Activated CD8-positive, alpha-beta memory T cell treated with anti-CD3 and anti-CD28 coated beads, Interleukin-2, amount 50 U/mL, for 1 hour (primary cell): ENCODE measurements at regions not wholly inside any gene's neighbourhood (a gene's known extent, or its start where the extent isn't known, plus 50 kb on each side); places are given as distances from the start of the nearest gene placed in this dataset.

Experiments
- DNase-seq: peaks from one replicate; pipeline ENCODE4 v3.0.0-alpha.2; 2020; ENCODE audit errors: extremely low read depth

DNA sequence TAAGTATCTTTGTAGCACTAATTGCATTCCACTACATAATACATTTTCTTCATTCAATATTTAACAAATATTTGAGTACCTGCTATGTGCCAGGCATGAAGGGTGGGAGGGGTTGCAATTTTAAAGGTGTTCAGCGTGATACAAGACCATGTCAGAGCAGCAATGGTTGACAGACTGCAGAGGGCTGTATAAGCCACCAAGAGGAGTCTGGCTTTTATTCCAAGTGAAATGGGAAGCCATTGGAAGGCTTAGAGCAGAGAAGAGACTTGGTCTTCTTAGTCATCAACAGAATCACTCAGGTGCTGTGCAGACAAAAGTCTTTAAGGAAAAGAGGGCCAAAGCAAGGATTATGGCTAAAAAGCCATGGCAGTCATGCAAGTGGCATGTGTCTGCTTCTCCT lies 360.8 kb upstream of the ARID1B start:
- DNase-seq: no peak

DNA sequence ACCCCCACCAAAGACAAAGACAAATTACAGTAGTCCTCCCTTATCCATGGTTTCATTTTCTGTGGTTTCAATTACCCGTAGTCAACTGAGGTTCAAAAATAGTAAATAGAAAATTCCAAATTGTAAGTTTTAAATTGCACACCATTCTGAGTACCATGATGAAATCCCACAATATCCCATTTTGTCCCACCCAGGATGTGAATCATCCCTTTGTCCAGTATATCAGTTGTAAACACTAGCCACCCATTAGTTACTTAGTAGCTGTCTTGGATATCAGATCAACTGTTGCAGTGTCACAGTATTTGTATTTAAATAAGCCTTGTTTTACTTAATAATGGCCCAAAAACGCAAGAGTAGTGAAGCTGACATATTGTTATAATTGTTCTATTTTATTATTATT lies 364.0 kb upstream of the ARID1B start:
- no peak for DNase-seq

DNA sequence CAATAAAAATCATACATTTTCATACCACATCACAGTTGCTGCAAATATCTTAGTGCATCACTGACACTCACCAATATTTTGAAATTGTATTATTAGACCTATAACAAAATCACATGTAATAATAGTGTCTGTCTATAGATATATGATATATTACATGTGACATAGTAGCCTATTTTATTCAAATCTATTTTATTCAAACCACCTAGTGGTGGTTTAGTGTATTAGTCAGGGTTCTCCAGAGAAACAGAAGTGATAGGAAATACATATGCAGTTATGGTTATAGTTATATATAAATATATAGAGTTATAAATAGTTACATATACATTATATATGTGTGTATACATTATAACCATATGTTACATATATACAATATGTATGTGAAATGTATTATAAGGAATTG lies 366.5 kb upstream of the ARID1B start:
- no peak for DNase-seq

- no peak for DNase-seq
These were observed 368.5 kb upstream of the ARID1B start for GRCh38 chr6:156408655-156409054.

GRCh38 chr6:156407334-156407733 lies 369.8 kb upstream of the ARID1B start:
- DNase-seq: no peak

GRCh38 chr6:156406688-156407087 lies 370.5 kb upstream of the ARID1B start:
- no peak for DNase-seq

DNA sequence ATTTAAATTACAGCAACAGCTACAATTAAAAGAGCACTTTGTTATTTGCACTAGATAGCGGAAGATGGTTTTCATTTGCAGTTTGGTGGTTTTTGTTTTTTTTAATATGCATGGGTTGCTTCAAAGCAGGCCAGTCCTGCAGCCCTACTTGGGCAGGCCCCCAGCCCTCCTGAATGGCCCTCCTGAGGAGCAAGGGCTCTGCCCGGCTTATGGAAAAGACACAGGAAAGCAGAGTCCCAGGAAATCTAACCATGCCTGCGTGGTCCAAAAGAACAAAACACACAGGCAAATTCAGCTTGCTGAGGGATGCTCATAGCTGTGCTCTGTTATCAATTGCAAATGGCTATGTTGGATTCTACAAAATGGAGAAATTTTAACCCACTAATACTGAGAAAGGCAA lies 371.1 kb upstream of the ARID1B start:
- no peak for DNase-seq

- DNase-seq: no peak
These were observed 374.6 kb upstream of the ARID1B start for GRCh38 chr6:156402628-156403027.

- DNase-seq: no peak
These were observed 375.0 kb upstream of the ARID1B start for GRCh38 chr6:156402227-156402626.

DNA sequence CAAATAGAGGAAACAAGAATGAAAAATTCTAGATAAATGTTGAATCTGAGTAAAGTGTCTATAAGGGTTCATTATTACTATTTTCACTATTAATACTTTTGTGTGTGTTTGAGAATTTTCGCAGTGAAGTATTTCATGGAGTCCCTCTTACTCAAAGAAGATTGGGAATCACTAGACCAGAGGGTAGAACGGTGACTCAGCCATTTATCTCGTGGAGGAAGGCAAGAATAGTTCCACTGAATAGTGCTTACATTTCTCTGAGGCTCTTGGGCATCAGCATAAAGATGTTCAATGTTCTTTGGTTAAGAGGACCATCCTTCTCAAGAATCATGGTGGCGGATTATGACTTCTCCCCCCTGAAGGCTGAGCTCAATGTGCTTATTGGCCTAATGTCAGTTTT lies 376.7 kb upstream of the ARID1B start:
- no peak for DNase-seq

- DNase-seq: no peak
These were observed 378.2 kb upstream of the ARID1B start for GRCh38 chr6:156398966-156399365.

- no peak for DNase-seq
These were observed 378.8 kb upstream of the ARID1B start for GRCh38 chr6:156398371-156398770.

DNA sequence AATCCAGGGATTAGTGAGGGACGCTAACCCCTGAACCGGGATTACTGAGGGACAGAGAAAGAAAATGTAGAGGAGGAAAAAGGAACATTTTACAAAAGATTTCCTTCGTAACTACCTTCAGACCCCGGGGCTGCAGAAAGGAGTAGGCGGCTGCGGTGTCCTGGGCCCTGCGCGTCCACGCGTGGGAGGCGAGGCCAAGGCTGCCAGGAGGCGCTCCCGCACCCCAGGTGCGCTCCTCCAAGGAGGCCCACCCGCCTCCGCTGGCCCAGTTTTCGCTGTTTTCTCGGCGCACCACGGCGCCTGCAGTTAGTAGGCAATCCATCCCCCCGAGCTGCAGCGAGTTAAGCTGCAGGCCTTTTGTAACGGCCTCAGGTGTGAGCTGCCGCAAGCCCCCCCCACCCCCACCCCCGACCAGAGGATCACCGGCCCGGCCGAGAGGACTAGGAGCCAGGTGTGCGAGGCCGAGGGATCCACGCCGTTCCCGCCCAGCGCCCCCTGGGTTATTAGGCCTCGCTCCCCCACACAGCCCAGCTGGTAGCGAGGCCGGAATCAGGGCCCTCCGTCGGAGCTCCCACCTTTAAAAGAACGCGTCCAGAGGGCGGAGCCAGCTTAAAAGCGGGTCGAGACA lies 380.3 kb upstream of the ARID1B start:
- DNase-seq: no peak

DNA sequence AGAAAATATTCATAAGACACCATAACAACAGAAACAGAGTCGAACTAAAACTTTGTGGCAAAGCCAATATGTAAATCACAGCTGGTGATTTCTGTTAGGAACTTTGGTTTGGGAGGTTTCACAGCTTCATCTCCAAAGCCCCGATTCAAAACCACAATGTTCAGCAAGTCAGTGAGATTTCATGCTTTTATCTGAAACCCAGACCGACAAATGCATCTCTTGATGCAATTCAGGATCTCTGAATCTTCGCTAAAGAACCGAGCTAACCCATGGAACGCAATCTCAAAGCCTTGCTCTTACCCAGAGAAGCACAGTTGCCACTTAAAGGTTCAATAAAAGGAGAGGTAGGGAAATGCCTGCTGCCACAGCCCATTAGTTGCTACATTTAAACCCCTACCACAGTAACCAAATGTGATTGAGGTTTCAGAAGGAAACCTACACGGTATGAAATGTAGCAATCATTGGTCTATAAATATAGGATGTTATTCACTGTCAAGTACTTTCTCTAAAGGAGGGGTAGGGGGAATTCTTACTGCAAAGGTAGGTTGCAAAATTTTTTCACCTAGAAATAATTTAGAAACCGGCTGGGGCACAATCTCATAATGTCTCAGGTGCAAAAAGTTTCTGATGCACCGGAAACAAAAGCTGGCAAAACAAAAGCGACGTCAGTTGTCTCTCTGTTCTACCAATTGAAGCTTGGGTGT lies 381.0 kb upstream of the ARID1B start:
- no peak for DNase-seq

- no peak for DNase-seq
These were observed 381.9 kb upstream of the ARID1B start for GRCh38 chr6:156395276-156395675.

DNA sequence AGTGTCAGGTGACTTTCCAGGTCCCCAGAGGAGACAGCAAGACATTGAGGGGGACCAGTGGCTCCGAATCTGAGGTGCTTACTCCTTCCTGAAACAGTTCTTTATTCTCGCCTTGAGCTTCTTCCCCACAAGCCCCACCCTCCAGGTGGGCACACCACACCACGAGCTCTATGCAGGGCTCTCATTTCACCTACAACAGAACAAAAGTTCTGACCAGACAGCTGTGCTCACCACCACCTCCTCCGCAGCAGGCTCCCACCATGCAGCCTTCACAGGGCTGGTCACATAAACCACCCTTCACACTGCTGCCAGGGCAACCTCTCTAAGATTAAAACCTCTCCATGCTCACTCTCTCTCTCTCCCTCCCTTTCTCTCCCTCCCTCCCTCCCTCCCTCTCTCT lies 384.5 kb upstream of the ARID1B start:
- DNase-seq: no peak

- no peak for DNase-seq
These were observed 385.2 kb upstream of the ARID1B start for GRCh38 chr6:156391977-156392376.

GRCh38 chr6:156391061-156391672 lies 386.0 kb upstream of the ARID1B start:
- DNase-seq: no peak

GRCh38 chr6:156390621-156391020 lies 386.6 kb upstream of the ARID1B start:
- no peak for DNase-seq

DNA sequence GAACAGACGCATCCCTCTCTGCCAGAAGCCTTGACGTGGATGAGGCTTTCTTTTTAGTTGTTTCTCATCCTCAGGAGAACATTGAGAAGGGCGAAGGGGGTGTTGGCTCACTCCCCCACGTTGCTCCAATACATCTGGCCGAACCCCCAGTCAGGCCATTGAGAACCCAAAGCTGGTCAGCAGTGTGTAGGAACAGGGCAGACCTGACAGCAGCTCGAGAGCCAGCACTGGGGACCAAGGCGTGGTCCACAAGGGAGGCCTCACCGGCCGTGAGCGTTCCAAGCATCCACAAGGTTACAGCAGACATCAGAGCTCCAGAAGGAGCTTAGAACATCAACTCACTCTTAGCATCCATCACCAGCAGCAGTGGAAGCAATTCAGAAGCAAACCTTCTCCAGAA lies 387.9 kb upstream of the ARID1B start:
- no peak for DNase-seq

- no peak for DNase-seq
These were observed 389.7 kb upstream of the ARID1B start for GRCh38 chr6:156387472-156387871.

- no peak for DNase-seq
These were observed 394.1 kb upstream of the ARID1B start for GRCh38 chr6:156383059-156383458.
